ENCODE measurements at regions not wholly inside any gene's neighbourhood (a gene's known extent, or its start where the extent isn't known, plus 50 kb on each side); places are given as distances from the start of the nearest gene placed in this dataset.

GRCh38 chr20:47999166-47999565 lies 213.9 kb upstream of the SULF2 start:
- Histone ChIP-seq H3K27ac (no peak overlapping the region), H3K4me3 (no peak overlapping the region), H3K36me3 (no peaks in the 10 kb centered on the region), H3K27me3 (no peaks in the 10 kb centered on the region), H3K9me3 (ENCODE audit: low read depth) (no peaks in the 10 kb centered on the region), H3K4me1 (ENCODE audit: low read depth) (no peaks in the 10 kb centered on the region)
- peak in 1 of 2 donors; percentile 75 for DNase-seq (ENCODE audit: low read depth in 1 of 2, low spot score in 1 of 2)
- no peak for TF ChIP-seq CTCF (IDR thresholded peaks at IDR 0.05; ENCODE audit: low read depth, low read length)

GRCh38 chr20:47998736-47999135 lies 213.5 kb upstream of the SULF2 start:
- Histone ChIP-seq H3K4me1 (ENCODE audit: low read depth) (no peaks in the 10 kb centered on the region), H3K4me3 (no peak overlapping the region), H3K9me3 (ENCODE audit: low read depth) (no peaks in the 10 kb centered on the region), H3K36me3 (no peaks in the 10 kb centered on the region), H3K27ac (no peak overlapping the region), H3K27me3 (no peaks in the 10 kb centered on the region)
- TF ChIP-seq CTCF (IDR thresholded peaks at IDR 0.05; ENCODE audit: low read depth, low read length) = no peak
- peak in 1 of 2 donors; percentile 64 for DNase-seq (ENCODE audit: low read depth in 1 of 2, low spot score in 1 of 2)

GRCh38 chr20:47995661-47996060 lies 210.4 kb upstream of the SULF2 start:
- TF ChIP-seq CTCF (IDR thresholded peaks at IDR 0.05; ENCODE audit: low read depth, low read length) = no peak
- no peaks in the 10 kb centered on the region for H3K36me3 ChIP-seq
- H3K4me1 ChIP-seq (ENCODE audit: low read depth) = no peaks in the 10 kb centered on the region
- no peak overlapping the region for H3K4me3 ChIP-seq
- no peaks in the 10 kb centered on the region for H3K9me3 ChIP-seq (ENCODE audit: low read depth)
- no peak for DNase-seq (ENCODE audit: low read depth in 1 of 2, low spot score in 1 of 2)
- H3K27me3 ChIP-seq = no peaks in the 10 kb centered on the region
- no peak overlapping the region for H3K27ac ChIP-seq

- H3K27ac ChIP-seq = no peak overlapping the region
- no peak overlapping the region for H3K4me3 ChIP-seq
- no peak for TF ChIP-seq CTCF (IDR thresholded peaks at IDR 0.05; ENCODE audit: low read depth, low read length)
- H3K36me3 ChIP-seq = no peaks in the 10 kb centered on the region
- no peaks in the 10 kb centered on the region for H3K9me3 ChIP-seq (ENCODE audit: low read depth)
- H3K4me1 ChIP-seq (ENCODE audit: low read depth) = no peaks in the 10 kb centered on the region
- no peaks in the 10 kb centered on the region for H3K27me3 ChIP-seq
- DNase-seq (ENCODE audit: low read depth in 1 of 2, low spot score in 1 of 2) = no peak
These were observed 208.5 kb upstream of the SULF2 start for GRCh38 chr20:47993817-47994216.

GRCh38 chr20:47993035-47993755 lies 207.9 kb upstream of the SULF2 start:
- DNase-seq (ENCODE audit: low read depth in 1 of 2, low spot score in 1 of 2) = no peak
- Histone ChIP-seq H3K9me3 (ENCODE audit: low read depth) (no peaks in the 10 kb centered on the region), H3K4me3 (no peak overlapping the region), H3K27me3 (no peaks in the 10 kb centered on the region), H3K36me3 (no peaks in the 10 kb centered on the region), H3K27ac (no peak overlapping the region), H3K4me1 (ENCODE audit: low read depth) (peaks cover 3% of the 10 kb centered on the region)
- TF ChIP-seq CTCF (IDR thresholded peaks at IDR 0.05; ENCODE audit: low read depth, low read length) = no peak
